ENCODE measurements at regions not wholly inside any gene's neighbourhood (a gene's known extent, or its start where the extent isn't known, plus 50 kb on each side); places are given as distances from the start of the nearest gene placed in this dataset.

DNA sequence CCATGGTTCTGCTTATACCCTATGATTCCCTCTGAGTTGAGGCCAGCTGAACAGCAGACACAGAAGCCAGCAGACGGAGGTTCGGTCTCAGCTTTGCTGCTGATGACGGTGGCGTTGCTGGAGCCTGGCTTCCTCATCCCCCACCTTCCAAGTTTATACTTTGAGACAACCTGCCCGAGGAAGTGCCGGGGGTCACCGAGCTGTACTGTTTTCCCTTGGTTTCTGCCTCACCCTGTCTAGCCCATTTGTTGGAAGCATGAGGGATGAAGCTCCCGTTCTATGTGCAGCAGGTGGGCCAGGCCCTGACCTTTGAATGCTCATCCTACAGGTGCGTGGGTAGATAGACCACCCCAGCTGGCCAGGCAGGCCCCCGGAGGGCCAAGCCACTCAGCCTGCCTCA is 117.3 kb downstream of the MYCN start (continued):
- no peak for TF ChIP-seq CTBP2 (IDR thresholded peaks at IDR 0.05; ENCODE audit: borderline replicate concordance, insufficient read depth, insufficient read length, low read length)
- no peak for TF ChIP-seq EZH2 (IDR thresholded peaks at IDR 0.05; ENCODE audit: low read depth, low read length, severe bottlenecking)
- no peak for TF ChIP-seq EP300 (IDR thresholded peaks at IDR 0.05; ENCODE audit: borderline replicate concordance in 1 of 2, low read depth in 2 of 2, low read length in 2 of 2)

Data from H1 (cell line).